Neural progenitor cell (in vitro differentiated cells): ENCODE measurements at regions not wholly inside any gene's neighbourhood (a gene's known extent, or its start where the extent isn't known, plus 50 kb on each side); places are given as distances from the start of the nearest gene placed in this dataset.

Source experiments
- EZH2phosphoT487 ChIP-seq: fragments of 200-600 bp; sonication (generic); IDR thresholded peaks from 2 replicates; pipeline ENCODE4 v1.6.1; 2017; ENCODE audit warnings: antibody characterized with exemption
- TF ChIP-seq, protein P1 (sequence below): fragments of 200-600 bp; sonication (generic); IDR thresholded peaks from 2 replicates; pipeline ENCODE4 v1.5.1; 2017; ENCODE audit warnings: antibody characterized with exemption, mild to moderate bottlenecking

- TF ChIP-seq EZH2phosphoT487: no peak
- TF ChIP-seq, protein P1, sequence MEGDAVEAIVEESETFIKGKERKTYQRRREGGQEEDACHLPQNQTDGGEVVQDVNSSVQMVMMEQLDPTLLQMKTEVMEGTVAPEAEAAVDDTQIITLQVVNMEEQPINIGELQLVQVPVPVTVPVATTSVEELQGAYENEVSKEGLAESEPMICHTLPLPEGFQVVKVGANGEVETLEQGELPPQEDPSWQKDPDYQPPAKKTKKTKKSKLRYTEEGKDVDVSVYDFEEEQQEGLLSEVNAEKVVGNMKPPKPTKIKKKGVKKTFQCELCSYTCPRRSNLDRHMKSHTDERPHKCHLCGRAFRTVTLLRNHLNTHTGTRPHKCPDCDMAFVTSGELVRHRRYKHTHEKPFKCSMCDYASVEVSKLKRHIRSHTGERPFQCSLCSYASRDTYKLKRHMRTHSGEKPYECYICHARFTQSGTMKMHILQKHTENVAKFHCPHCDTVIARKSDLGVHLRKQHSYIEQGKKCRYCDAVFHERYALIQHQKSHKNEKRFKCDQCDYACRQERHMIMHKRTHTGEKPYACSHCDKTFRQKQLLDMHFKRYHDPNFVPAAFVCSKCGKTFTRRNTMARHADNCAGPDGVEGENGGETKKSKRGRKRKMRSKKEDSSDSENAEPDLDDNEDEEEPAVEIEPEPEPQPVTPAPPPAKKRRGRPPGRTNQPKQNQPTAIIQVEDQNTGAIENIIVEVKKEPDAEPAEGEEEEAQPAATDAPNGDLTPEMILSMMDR: no peak
Observed at GRCh38 chr21:19577381-19577780, 1173.8 kb upstream of the TMPRSS15 start.
